Endodermal cell (in vitro differentiated cells): ENCODE measurements at regions not wholly inside any gene's neighbourhood (a gene's known extent, or its start where the extent isn't known, plus 50 kb on each side); places are given as distances from the start of the nearest gene placed in this dataset.
"Not testable (repeated sequence)": the region's sequence is repeated elsewhere in the genome, so short reads cannot be mapped to it uniquely, and the experiment has no call there.

Source experiments
- DNase-seq: peaks from one replicate; pipeline ENCODE4 v3.0.0-alpha.2; 2017
- H3K27ac ChIP-seq: 2 replicates; pipeline ENCODE4 v1.5.1; 2013; ENCODE audit warnings: mild to moderate bottlenecking, low read depth, low read length, moderate library complexity
- H3K27me3 ChIP-seq: 2 replicates; pipeline ENCODE4 v1.6.1; 2013; ENCODE audit warnings: mild to moderate bottlenecking, low read length, moderate library complexity; ENCODE audit not compliant: insufficient read depth, control insufficient read depth, poor library complexity, severe bottlenecking
- H3K36me3 ChIP-seq: 2 replicates; pipeline ENCODE4 v1.7.0; 2013; ENCODE audit warnings: mild to moderate bottlenecking, low read length, moderate library complexity; ENCODE audit not compliant: control insufficient read depth, insufficient read depth
- H3K4me1 ChIP-seq: one replicate; pipeline ENCODE4 v1.7.0; 2013; ENCODE audit warnings: low read length; ENCODE audit not compliant: control insufficient read depth, insufficient read depth
- H3K4me3 ChIP-seq: 2 replicates; pipeline ENCODE4 v1.5.1; 2013; ENCODE audit warnings: mild to moderate bottlenecking, low read length, moderate library complexity
- H3K9ac ChIP-seq: 2 replicates; pipeline ENCODE4 v1.6.1; 2013; ENCODE audit warnings: mild to moderate bottlenecking, low read length, moderate library complexity; ENCODE audit not compliant: poor library complexity, severe bottlenecking; ENCODE audit errors: extremely low read depth
- H3K9me3 ChIP-seq: 2 replicates; pipeline ENCODE4 v1.6.1; 2013; ENCODE audit warnings: mild to moderate bottlenecking, low read length, moderate library complexity; ENCODE audit not compliant: control insufficient read depth
- H3K27ac Mint-ChIP-seq: 2 replicates; pipeline ENCODE4 v1.8.0; 2020; ENCODE audit warnings: mixed read lengths
- H3K27me3 Mint-ChIP-seq: 2 replicates; pipeline ENCODE4 v1.8.0; 2021; ENCODE audit warnings: mild to moderate bottlenecking, mixed read lengths; ENCODE audit not compliant: insufficient read depth
- H3K36me3 Mint-ChIP-seq: 2 replicates; pipeline ENCODE4 v1.8.0; 2020; ENCODE audit warnings: low read depth, mixed read lengths
- H3K4me1 Mint-ChIP-seq: 2 replicates; pipeline ENCODE4 v1.8.0; 2020; ENCODE audit warnings: mixed read lengths
- H3K4me3 Mint-ChIP-seq: 2 replicates; pipeline ENCODE4 v1.8.0; 2020; ENCODE audit warnings: mild to moderate bottlenecking, moderate library complexity, mixed read lengths
- H3K9me3 Mint-ChIP-seq: 2 replicates; pipeline ENCODE4 v1.8.0; 2020; ENCODE audit warnings: mild to moderate bottlenecking, mixed read lengths
- WGBS, 2 experiments: methylation state at CpG; one replicate each; pipeline versions ENCODE4 v1.1.5 to v1.1.7; 2013; ENCODE audit warnings: missing lambda C conversion rate in 2 of 2, mixed read lengths in 1 of 2; ENCODE audit not compliant: insufficient coverage in 1 of 2, insufficient read length in 1 of 2; 5-methylcytosine and 5-hydroxymethylcytosine counted together

DNA sequence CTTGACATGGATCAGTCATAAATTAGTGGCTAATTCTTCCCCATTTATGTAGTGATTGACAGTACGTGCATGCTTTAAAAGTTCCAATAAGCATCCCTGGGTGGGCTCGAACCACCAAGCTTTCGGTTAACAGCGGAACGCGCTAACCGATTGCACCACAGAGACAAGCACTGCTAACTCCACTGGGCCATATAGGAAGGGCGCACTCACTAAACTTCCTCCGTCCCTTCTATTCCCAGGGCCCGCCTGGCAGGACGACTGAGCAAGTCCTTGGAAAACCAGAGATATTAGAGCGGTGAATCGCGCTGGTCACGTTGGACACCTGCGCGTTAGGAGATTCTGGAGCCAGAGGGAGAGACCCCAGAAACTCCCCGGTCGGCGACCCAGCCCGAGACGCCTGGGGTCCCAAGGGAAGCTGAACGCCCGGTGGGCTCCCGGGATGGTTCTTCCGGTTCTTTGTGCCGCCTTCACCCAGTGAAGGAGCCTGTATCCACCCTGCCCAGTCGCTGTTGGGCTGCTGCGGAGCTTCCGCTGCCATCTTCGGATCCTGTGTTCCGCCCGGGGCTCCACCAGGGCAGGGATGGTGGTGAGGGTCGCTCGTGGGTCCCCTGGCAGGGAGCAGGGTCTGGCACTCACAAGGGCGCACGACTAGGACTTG, 62.8 kb downstream of the PPIAL4C start:
- H3K4me3 Mint-ChIP-seq, result peak overlapping the region; percentile 67

DNA sequence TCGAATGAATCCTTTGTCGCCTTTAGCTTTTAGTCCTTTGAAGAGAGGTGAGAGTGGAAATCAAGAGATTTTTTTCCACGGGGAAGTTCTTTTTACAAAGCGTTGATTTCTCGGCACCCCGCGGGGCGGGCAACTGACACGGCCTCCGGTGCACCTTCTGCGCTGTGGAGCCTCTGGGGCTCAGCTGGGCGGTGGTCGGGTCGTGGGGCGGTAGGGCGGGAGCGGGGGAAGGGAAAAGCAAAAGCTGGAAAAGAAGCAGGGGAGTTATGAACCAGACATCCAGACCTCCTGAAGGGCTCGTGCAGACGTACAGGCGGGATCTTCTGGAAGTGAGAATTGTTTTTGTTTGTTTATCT, 63.3 kb downstream of the PPIAL4C start:
- H3K27ac ChIP-seq, H3K4me1 ChIP-seq, H3K9me3 Mint-ChIP-seq, H3K9me3 ChIP-seq, H3K27me3 Mint-ChIP-seq, H3K36me3 ChIP-seq, H3K27me3 ChIP-seq, H3K4me1 Mint-ChIP-seq, H3K36me3 Mint-ChIP-seq, H3K27ac Mint-ChIP-seq, H3K9ac ChIP-seq, H3K4me3 ChIP-seq: not testable (repeated sequence)
- DNase-seq, result peak; percentile 55
- peak overlapping the region; percentile 67 for H3K4me3 Mint-ChIP-seq
- 72% methylated on average over 9 of the region's 20 CpGs; no CpG with 5 or more reads in 1 of the 2 experiments for WGBS, 2 experiments

More for the DNA sequence above, 62.8 kb downstream of the PPIAL4C start:
- H3K36me3 Mint-ChIP-seq, H3K4me1 ChIP-seq, H3K9me3 Mint-ChIP-seq, H3K36me3 ChIP-seq, H3K27ac ChIP-seq, H3K27me3 Mint-ChIP-seq, H3K27me3 ChIP-seq, H3K9ac ChIP-seq, H3K27ac Mint-ChIP-seq, H3K4me1 Mint-ChIP-seq, H3K4me3 ChIP-seq, H3K9me3 ChIP-seq: not testable (repeated sequence)
- WGBS, 2 experiments, result 70% methylated on average over 16 of the region's 37 CpGs; no CpG with 5 or more reads in 1 of the 2 experiments
- DNase-seq, result peak; percentile 69

DNA sequence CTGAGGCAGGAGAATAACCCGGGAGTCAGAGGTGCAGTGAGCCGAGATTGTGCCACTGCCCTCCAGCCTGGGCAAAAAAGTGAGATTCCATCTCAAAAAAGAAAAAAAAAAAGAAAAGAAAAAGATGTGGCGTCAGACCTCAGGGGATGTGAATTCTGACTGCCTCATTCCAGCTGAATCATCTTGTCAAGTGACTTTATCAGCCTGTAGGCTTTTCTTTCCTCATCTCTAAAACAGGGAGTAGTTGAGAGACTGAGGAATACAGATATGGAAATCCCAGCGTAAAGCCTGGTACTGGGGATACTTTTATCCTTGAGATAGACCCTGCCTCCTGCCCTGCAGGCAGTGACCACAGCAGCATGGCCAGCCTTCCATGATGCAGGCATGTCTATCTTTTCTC, 74.1 kb downstream of the PPIAL4C start:
- WGBS, 2 experiments, result 91% methylated on average over 4 of the region's 4 CpGs; no CpG with 5 or more reads in 1 of the 2 experiments
- H3K27ac ChIP-seq, H3K9me3 Mint-ChIP-seq, H3K27ac Mint-ChIP-seq, H3K4me3 Mint-ChIP-seq, DNase-seq, H3K36me3 Mint-ChIP-seq, H3K4me3 ChIP-seq, H3K4me1 Mint-ChIP-seq, H3K9ac ChIP-seq, H3K27me3 ChIP-seq, H3K36me3 ChIP-seq, H3K9me3 ChIP-seq, H3K27me3 Mint-ChIP-seq, H3K4me1 ChIP-seq: not testable (repeated sequence)

DNA sequence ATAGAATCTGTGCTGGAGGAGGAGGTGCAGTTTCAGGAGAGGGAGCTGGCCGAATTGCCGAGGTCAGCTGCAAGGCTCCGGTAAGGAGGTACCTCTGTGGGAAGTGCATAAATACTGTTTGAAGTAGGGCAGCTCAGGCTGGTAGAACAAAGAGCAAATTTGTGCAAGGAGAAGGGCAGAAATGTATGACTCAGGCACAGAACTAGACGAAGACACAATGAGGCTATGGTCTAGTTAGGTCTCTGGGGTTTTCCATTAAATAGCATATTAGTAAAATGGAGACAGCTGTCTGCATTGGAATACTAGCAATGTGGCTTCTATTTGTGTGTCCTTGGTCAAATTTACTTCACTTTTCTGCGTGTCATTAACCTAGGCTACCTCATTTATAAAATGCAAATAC, 74.5 kb downstream of the PPIAL4C start:
- not testable (repeated sequence) for H3K4me1 Mint-ChIP-seq, H3K4me3 Mint-ChIP-seq, H3K27me3 Mint-ChIP-seq, H3K27me3 ChIP-seq, H3K4me1 ChIP-seq, H3K9ac ChIP-seq, H3K27ac ChIP-seq, H3K4me3 ChIP-seq, H3K36me3 Mint-ChIP-seq, H3K9me3 ChIP-seq, H3K9me3 Mint-ChIP-seq, H3K36me3 ChIP-seq, H3K27ac Mint-ChIP-seq, DNase-seq
- WGBS, 2 experiments, result 100% methylated on average over 1 of the region's 5 CpGs

DNA sequence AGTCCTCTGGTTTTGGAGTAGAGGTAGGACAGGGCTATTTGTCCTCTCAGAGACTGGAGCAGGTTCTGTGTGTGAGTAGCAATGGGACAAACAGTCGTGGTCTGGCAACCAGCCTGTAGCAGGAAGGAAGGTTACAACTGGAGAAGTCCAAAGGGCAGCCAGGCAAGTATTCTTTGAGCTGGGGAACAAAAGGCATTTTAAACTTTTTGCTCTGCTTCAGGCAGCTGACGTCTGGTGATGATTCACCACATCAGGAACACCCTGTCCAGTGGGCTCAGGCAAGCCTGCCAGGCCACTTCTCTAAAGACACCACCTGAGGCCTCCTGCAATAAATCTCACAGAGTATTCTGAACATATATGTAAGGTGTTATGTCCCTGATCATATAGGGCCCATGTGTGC, 81.0 kb downstream of the PPIAL4C start:
- not testable (repeated sequence) for H3K4me1 Mint-ChIP-seq, H3K9me3 Mint-ChIP-seq, H3K36me3 ChIP-seq, H3K27me3 ChIP-seq, H3K4me3 Mint-ChIP-seq, H3K27ac ChIP-seq, DNase-seq, H3K4me1 ChIP-seq, H3K36me3 Mint-ChIP-seq, H3K9me3 ChIP-seq, H3K9ac ChIP-seq, H3K27me3 Mint-ChIP-seq, H3K4me3 ChIP-seq, H3K27ac Mint-ChIP-seq
- no CpG with 5 or more reads among the region's 2 CpGs for WGBS, 2 experiments

DNA sequence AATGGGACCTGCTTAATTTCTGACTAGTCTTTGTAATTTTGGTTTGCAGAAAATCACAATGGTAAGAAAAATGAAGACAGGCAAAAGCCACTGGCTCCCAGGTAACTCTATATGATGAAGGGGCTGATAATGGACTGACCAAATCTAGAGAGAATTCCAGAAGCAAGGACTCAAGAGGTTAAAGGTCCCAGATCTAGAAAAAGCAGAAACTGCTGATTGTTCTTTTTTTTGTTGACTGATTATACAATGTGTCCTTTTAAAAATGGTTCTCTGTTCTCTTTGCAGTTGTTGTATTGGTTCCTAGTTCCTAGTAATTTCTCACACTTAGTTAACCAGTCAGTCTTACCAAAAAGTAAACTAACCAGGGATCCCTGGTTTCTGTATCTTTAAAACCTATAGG, 81.4 kb downstream of the PPIAL4C start:
- not testable (repeated sequence) for H3K4me1 Mint-ChIP-seq

DNA sequence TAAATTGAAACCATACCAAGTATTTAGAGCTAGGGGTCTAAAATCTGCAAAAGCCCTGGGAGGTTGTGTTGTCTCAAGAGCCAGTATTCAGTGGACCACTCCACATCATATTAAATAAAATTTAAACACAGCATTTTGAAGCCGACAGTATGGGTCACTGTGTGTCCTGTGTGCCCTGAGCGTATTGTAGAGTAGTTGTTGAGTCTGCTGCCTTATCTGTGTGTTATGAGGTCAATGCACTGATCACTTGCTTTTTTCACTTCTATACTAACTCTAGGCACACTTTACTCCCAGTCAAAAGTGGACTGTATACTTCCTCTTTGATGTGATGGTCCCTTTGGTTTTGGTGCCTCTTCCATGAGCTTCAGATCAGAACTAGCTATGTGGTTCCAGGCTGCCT, 81.9 kb downstream of the PPIAL4C start:
- H3K36me3 ChIP-seq, H3K4me3 ChIP-seq, H3K4me3 Mint-ChIP-seq, H3K27ac ChIP-seq, H3K9me3 Mint-ChIP-seq, H3K27me3 ChIP-seq, H3K9me3 ChIP-seq, H3K27me3 Mint-ChIP-seq, H3K4me1 ChIP-seq, H3K4me1 Mint-ChIP-seq, H3K36me3 Mint-ChIP-seq, H3K27ac Mint-ChIP-seq, DNase-seq, H3K9ac ChIP-seq: not testable (repeated sequence)
- no CpG with 5 or more reads among the region's 2 CpGs for WGBS, 2 experiments

More for the DNA sequence above, 81.4 kb downstream of the PPIAL4C start:
- H3K4me3 Mint-ChIP-seq, H3K36me3 ChIP-seq, H3K27me3 Mint-ChIP-seq, H3K9ac ChIP-seq, H3K27me3 ChIP-seq, H3K9me3 ChIP-seq, H3K27ac ChIP-seq, DNase-seq, H3K9me3 Mint-ChIP-seq, H3K4me3 ChIP-seq, H3K36me3 Mint-ChIP-seq, H3K27ac Mint-ChIP-seq, H3K4me1 ChIP-seq: not testable (repeated sequence)
